ENCODE measurements at regions not wholly inside any gene's neighbourhood (a gene's known extent, or its start where the extent isn't known, plus 50 kb on each side); places are given as distances from the start of the nearest gene placed in this dataset.
"Not testable (repeated sequence)": the region's sequence is repeated elsewhere in the genome, so short reads cannot be mapped to it uniquely, and the experiment has no call there.

DNA sequence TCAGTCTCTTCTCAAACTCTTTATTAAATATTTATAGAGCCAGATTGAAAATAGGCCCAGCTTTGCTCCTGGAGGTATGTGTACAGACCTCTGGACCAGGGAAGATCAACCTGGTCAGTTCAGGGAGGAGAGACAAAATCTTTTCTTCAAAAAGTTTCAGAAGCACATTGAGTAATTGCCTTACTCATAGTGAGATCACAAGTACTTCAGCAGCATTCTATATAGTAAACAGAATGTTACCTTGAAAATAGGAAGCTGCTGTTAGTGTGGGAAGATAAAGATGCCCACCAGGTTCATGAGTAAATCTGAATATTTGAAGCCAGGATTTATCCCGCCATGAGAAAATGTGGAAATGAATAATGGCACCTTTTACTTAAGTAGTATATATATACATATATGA is 665.9 kb upstream of the CITED2 start:
- DNase-seq (ENCODE audit: low read depth): no peak

DNA sequence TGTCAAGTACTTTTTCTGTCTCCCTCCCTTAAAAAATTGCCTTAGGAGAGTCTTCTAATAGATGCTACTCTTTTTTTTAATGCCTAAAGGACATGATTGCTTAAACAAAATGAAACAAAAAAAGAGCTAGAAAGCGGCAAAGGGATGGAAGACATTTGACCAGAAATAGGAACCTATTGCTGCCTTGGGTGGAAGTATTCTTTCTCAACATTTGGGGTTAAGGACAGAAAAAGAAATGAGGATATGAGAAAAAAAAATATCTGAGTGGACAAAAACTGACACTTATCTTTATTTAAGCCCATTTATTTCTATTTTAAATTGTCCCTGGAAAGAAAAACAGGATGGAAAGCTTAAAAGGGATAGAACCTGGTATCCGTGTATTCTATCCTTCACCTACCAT is 664.9 kb upstream of the CITED2 start:
- no peak for DNase-seq (ENCODE audit: low read depth)

DNA sequence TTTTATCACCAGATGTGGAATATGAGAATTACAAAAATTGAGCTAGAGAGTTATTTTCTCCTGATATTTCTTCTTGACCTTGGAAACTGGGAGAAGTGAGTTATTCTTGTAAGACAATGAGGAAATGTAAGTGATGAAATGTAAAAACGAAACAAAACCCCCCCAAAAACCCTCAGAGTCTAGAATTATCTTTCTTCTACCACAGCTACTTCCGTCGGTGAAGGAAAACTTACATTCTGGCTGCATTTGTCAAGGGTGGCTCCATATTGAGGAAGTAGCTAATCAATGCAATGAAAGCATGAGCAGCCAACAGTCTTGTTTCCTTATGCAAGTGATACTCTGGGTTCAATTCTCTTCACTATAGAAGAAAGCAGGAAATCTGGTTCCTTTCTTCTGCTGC is 661.7 kb upstream of the CITED2 start:
- DNase-seq (ENCODE audit: low read depth): no peak

DNA sequence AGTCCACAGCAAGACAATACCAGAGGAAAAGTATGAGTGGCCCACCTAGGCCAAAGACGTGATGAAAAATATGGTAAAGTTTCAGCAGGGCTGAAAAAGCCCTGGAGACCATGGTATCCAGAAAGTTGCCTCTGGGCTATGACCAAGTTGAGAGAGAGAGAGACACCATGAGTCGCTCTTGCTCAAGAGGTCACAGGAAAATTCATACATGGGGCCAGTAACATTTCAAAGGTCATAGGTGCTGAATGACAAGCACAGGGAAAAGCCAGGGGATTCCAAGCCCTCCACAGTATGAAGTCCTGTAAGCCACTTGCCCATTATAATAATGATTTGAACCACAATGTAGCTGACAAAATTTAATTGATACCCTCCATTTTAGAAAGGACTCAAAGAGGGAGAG is 657.7 kb upstream of the CITED2 start:
- DNase-seq (ENCODE audit: low read depth): no peak

DNA sequence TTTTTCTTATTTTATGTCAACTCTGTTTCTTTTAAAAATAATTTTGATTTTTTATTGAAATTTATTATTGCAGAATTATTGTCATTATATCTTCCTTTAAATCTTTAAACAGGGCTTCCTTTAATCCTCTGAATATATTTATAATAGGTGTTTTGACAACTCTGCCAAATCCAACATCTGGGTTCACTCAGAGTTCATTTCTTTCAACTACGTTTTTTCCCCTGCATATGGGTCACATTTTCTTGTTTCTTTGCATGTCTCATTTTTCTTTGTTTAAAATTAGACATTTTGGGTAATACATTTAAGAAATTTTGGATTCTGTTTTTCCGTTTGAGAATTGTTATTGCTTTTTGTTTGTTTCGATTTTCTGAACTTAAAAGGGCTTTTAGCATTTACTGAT is 655.1 kb upstream of the CITED2 start:
- no peak for DNase-seq (ENCODE audit: low read depth)

DNA sequence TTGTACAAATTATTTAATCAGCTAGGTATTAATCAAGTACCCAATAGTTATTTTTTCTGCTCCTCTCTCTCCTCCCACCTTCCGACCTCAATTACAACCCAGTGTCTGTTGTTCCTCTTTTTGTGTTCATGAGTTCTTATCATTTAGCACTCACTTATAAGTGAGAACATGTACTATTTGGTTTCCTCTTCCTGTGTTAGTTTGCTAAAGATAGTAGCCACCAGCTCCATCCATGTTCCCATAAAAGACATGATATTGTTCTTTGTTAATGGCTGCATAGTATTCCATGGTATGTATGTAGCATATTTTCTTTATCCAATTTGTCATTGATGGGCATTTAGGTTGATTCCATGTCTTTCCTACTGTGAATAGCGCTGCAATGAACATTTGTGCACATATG is 652.8 kb upstream of the CITED2 start:
- DNase-seq (ENCODE audit: low read depth): no peak

DNA sequence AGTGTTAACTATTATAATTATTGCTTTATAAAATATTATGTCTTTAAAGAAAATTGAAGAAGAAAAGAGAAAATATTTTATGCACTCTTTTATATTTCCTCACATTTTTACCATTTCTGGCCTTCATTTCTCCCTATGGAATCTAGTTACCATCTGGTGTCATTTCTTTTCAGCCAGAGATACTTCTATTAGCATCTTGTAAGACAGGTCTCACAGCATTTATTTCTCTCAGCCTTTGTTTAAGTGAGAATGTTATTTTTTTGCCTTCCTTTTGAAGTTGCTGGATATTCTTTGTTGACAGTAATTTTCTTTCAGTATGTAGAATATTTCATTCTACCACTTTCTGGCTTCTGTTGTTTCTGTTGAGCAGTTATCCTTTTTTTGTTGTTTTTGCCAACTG is 652.1 kb upstream of the CITED2 start:
- DNase-seq (ENCODE audit: low read depth): no peak

DNA sequence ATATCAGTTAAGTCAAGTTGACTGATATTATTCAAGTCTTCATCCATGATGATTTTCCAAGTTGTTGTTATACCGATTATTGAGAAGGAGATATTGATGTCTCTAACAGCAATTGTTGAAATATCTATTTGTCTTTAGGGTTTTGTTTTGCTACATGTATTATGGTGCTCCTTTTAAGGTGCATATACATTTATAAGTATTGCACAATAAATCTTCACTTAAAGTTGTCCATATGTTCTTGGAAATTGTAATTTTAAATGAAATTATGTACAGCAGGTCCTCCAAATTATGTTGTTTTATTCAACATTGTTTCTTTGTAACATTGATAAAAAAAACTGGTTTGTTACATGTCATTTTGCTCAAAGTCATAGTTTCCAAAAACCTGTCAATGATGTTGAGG is 650.7 kb upstream of the CITED2 start:
- DNase-seq (ENCODE audit: low read depth): no peak

DNA sequence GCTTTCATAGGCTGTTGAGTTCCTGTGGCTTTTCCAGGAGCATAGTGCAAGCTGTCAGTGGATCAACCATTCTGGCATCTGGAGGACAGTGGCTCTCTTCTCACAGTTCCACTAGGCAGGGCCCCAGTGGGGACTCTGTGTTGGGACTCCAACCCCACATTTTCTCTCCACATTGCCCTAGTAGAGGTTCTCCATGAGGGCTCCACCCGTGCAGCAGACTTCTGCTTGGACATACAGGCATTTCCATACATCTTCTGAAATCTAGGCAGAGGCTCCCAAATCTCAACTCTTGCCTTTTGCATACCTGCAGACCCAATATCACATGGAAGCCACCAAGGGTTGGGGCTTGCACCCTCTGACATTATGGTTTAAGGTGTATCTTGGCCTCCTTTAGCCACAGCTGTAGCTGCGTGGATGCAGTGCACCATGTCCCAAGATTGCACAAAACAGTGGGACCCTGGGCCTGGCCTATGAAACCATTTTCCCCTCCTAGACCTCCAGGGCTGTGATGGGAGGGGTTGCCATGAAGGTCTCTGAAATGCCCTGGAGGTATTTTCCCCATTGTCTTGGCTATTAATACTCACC is 645.9 kb upstream of the CITED2 start:
- no peak for DNase-seq (ENCODE audit: low read depth)

DNA sequence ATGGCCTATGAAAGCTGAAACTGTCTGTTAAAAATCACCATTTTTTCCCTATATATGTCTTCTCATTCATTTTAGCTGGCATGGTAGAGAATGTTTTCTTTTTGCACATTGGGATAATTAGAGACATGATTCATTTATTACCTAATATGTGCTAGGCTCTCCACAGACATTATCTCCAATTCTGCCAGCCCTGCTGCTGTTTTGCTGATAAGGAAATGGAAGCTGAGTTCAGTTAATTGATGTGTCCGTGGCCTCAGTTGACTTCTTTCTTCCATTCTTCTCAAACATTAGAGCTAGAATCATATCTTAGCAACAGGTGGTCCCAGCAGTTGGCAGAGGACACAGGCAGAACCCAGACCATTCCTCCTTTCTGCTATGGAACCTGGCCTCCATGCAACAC is 644.1 kb upstream of the CITED2 start:
- DNase-seq (ENCODE audit: low read depth): no peak

DNA sequence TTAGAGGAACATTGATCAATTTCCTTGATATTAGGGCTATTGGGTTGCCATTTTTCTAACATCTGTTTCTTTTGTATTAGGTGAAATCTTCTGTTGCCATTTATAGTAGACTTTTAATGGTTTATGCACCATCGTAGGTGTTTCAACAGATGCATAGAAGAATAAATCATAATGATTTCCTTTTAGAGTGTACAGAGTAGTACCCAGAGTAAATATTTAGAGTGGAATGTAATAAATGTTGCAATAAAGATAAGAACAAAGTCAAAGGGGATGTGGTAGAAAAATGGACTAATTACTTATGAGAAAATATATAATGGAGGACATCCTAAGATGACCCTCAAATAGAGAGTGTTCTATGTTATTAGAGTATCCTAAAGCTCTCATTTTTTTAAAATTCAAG is 643.0 kb upstream of the CITED2 start:
- no peak for DNase-seq (ENCODE audit: low read depth)

DNA sequence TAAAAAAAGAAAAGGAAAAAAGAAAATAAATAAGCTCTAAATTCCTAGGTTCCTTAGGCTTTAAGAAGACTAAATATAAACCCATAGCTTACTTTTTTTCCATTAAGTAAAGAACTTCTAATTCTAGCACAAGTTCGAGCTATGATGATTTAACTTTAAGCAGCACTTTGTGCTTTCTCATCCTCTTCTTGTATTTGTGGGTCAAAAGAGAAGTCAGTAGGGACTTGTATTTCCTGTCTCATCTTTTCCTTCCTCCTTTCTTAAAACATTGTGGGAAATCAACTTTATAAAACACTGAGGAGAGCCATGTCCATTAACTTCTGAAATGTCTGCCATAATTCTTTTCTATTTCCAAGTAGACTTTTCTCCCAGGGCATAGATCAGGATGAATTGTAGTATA is 637.7 kb upstream of the CITED2 start:
- DNase-seq (ENCODE audit: low read depth): no peak

DNA sequence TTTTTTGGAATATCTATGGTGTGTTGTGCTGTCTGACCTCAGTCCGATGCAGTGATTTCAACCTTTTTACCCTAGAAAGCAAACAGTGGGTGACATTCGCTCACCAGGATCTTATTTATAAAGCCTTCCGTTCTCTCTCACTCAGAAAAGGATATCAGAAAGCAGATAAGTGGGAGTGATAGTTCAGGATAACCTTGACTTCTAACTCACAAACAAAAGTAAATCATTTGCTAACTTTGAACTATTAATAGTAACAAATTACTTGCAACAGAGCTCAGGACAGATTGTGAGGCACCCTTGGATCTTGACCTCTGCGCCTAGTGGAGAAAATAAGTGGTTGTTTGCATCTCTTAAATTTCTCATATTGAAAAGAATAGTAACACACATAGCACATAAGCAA is 637.1 kb upstream of the CITED2 start:
- DNase-seq (ENCODE audit: low read depth): no peak

DNA sequence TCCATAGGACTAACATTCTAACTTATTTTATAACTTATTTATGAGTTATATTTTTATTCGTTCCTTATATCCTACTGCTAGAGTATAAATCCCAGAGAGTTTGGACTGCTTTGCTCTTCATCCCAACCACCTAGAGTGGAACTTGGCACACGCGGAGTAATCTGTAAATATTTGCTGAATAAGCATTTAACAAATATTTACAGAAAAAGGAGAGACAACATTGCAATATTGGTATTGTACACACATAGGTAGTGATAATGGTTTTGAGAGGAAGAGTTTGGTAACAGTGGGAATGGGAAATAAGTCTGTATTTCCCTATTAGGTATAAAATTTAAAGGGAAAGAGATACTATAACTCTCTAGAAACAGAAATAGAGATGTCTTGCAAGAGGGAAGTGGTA is 634.8 kb upstream of the CITED2 start:
- DNase-seq (ENCODE audit: low read depth): no peak

DNA sequence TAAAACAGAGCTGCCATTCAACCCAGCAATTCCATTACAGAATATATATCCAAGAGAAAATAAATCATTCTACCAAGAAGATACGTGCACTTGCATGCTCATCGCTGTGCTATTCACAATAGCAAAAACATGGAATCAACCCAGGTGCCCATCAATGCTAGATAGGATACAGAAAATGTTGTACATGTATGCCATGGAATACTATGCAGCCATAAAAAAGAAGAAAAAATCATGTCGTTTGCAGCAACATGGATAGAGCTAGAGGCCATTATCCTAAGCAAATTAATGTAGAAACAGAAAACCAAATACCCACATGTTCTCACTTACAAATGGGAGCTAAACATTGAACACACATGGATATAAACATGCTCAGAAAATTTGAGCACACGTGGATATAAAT is 633.1 kb upstream of the CITED2 start:
- DNase-seq (ENCODE audit: low read depth): no peak

DNA sequence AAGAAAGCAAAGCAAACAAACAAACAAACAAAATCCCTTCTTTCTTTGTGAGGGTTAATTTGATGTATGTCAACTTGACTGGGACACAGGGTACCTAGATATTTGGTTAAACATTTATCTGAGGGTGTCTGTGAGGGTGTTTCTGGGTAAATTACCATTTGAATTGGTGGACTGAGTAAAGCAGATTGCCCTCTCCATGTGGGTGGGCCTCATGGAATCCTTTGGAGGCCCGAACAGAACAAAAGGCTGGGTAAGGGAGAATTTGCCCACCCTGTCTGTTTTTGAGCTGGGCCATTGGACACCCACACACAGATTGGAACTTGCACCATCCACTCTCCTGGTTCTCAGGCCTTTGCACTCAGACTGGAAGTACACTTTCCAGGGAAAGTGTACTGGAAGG is 628.8 kb upstream of the CITED2 start:
- DNase-seq (ENCODE audit: low read depth): no peak

DNA sequence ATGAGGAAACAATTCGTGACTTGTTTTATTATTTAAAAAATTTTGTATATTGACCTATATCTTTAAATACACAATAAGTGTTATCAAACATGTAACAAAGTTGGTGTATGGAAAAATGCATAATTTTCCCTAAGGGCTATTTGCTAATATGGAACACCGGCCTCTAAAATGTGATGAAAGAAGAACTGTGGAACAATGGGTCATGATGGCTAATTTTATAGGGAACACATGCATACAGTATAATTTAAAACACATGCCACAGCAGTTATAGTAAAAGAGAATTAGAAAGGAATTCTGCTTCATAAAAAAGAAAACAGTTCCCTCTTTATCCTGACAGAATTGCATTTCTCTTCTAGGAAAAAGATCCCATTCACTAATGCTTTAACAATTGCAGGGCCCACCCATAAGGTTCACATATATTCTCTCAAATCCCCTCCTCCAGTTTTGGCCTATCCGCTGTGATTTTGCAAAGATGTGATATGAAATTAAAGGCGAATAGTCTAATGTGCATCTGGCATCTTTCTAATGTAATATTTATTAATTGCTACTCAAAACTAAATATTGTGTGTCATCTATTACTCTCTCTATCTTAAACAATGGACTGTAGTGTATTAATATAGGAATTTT is 628.1 kb upstream of the CITED2 start:
- DNase-seq (ENCODE audit: low read depth): peak; percentile 93

DNA sequence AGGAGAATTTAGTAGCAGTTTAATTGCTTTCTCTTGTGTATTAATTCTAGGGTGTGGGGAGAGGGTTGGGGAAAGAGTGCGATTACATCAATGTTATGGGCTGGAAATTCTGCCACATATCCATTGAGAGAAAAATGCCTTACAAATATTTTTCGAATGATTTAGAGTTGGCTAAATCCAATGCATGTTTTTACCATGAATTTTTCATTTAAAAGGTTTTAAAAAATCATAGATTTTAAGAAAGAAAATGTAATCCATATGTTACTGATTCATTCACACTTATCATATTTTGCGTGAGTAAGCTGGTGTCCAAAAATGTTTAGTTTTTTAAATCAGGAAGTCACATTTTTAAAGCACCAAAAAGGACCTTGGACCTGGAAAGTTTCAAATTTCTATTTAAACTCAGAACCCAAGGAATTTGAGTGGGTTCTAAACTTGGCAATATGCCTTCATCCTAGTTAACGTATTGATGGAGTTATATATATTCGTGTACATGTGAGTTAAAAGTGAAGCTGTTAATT is 627.4 kb upstream of the CITED2 start:
- peak; percentile 62 for DNase-seq (ENCODE audit: low read depth)

DNA sequence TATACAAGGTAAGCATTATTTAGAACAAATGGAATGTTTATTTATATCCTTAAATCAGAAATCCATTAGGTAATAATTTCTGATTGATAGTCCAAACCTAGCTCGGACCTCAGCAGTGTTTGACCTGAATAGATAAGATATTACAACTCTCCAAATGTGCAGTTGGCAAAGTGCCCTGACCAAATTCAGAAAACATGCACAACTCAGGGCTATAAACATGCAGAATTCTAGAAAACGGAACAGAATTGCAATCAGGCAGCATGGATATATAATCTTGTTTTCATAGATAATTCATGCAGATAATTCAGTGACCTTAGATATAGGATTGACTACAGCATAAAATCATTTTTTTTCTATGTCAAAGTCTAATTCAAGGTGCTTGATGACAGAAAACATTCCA is 626.6 kb upstream of the CITED2 start:
- DNase-seq (ENCODE audit: low read depth): no peak

DNA sequence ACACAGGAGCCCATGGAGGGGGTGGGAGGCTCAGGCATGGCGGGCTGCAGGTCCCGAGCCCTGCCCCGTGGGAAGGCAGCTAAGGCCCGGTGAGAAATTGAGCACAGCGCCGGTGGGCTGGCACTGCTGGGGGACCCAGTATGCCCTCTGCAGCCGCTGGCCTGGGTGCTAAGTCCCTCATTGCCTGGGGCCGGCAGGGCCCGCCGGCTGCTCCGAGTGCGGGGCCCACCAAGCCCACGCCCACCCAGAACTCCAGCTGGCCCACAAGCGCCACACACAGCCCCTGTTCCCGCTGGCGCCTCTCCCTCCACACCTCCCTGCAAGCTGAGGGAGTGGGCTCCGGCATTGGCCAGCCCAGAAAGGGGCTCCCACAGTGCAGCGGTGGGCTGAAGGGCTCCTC is 625.2 kb upstream of the CITED2 start:
- DNase-seq (ENCODE audit: low read depth): not testable (repeated sequence)

DNA sequence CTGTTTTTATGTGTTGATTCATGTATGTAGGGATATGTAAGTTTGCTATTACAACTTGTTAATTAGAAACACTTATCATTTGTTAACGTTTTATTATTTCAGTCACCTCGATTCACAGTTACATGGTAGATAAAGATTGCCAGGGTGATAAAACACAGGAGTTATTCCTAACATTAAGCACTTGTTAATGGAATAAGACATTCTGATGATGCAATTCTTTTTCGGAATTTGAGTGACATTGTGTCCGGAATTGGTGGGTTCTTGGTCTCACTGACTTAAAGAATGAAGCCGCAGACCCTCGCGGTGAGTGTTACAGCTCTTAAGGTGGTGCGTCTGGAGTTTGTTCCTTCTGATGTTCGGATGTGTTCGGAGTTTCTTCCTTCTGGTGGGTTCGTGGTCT is 624.0 kb upstream of the CITED2 start:
- DNase-seq (ENCODE audit: low read depth): not testable (repeated sequence)

DNA sequence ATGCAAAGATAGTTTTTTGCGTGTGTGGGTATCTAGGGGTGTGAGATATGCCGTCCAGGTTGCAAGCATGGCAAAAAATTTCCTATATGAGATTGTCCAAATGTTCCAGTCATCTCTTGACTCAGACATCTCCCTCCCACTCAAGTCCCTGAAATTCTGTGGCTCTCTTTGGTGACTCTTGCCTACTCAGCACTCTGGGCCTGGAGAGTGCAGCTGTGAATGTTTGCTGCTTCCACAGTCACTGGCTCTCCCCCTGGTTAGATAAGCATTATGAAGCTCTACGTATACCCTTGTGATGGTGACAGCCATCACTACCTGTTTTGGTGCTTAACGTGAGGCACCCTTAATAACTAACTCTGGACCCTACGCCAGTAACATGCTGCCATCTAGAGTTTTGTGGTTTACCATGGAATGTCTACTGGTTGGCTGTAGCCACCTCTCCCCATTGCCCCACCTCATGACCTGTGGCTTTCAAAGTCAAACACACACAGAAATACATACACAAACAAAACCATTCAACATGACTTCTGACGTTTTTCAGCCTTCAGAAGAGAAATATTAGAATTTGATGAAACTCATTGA is 621.9 kb upstream of the CITED2 start:
- no peak for DNase-seq (ENCODE audit: low read depth)

DNA sequence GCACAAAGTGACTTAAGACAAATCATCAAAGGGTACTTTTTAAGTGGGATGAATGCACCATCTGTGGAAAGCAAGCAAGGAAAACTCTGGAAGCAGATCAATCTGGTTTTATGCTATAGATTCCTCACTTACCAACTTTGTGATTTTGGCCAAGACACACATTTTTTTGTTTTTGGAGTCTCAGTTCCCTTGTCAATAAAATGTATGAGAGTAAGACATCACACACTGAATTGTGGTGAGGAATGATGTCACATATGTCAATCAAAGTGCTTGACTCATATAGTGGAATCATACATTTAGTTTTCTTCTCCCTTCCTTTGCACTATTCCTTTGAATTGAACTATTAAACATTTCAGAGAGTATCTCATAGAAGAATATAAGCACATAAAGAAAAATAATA is 620.5 kb upstream of the CITED2 start:
- DNase-seq (ENCODE audit: low read depth): no peak

Measured in fibroblast of gingiva (primary cell).